AG09309 (cell line): ENCODE measurements at regions not wholly inside any gene's neighbourhood (a gene's known extent, or its start where the extent isn't known, plus 50 kb on each side); places are given as distances from the start of the nearest gene placed in this dataset.

Experiments
- DNase-seq: peaks from one replicate; pipeline ENCODE4 v3.0.0-alpha.2; 2010; ENCODE audit warnings: low read depth
- H3K4me3 ChIP-seq: 2 replicates; pipeline ENCODE4 v1.5.1; 2011; ENCODE audit warnings: mild to moderate bottlenecking, low read depth, low read length, moderate library complexity; ENCODE audit not compliant: control insufficient read depth
- TF ChIP-seq, protein P1 (sequence below): IDR thresholded peaks from 2 replicates; pipeline ENCODE4 v1.5.1; 2011; ENCODE audit warnings: mild to moderate bottlenecking, low read depth, low read length, inconsistent platforms; ENCODE audit not compliant: insufficient read depth, control insufficient read depth; ENCODE audit errors: missing control alignments

DNA sequence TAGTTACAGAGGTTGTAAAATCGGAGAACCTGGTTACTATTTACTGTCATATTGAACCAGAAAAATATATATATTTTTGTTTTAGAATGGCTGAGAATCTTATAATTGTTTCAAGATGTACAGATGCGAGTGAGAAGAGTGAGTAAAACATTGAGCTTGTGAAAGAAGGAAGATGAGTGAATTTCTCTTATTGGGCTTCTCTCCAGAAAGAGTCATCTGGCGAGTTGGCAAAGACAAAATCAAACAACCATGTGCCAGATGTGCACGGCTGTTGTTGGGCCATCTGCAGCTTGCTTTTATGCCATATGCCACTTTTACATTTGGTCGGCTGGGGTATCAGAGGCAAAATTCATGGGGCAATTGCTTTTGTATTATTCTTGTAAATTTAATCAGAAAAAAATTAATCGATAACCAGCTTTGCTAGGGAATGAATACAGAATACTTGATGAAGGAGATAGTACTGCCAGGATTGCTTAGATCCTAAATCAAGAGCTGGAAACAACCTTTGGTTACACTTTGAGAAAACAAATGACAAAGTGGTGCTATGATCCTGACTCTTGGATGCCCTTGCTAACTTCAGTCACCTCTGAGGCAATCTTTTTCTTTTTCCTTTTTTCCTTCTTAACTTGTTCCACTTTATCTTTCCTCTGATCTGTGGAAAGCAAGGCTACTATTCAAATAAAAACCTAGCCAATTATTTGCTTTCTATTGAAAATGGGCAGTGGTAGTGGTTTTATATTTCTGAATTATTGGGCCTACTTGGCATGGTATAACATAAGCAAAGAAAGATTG, 97.1 kb upstream of the GRIK2 start:
- H3K4me3 ChIP-seq, result no peak overlapping the region
- TF ChIP-seq, protein P1, sequence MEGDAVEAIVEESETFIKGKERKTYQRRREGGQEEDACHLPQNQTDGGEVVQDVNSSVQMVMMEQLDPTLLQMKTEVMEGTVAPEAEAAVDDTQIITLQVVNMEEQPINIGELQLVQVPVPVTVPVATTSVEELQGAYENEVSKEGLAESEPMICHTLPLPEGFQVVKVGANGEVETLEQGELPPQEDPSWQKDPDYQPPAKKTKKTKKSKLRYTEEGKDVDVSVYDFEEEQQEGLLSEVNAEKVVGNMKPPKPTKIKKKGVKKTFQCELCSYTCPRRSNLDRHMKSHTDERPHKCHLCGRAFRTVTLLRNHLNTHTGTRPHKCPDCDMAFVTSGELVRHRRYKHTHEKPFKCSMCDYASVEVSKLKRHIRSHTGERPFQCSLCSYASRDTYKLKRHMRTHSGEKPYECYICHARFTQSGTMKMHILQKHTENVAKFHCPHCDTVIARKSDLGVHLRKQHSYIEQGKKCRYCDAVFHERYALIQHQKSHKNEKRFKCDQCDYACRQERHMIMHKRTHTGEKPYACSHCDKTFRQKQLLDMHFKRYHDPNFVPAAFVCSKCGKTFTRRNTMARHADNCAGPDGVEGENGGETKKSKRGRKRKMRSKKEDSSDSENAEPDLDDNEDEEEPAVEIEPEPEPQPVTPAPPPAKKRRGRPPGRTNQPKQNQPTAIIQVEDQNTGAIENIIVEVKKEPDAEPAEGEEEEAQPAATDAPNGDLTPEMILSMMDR, result no peak
- DNase-seq, result peak; percentile 1

DNA sequence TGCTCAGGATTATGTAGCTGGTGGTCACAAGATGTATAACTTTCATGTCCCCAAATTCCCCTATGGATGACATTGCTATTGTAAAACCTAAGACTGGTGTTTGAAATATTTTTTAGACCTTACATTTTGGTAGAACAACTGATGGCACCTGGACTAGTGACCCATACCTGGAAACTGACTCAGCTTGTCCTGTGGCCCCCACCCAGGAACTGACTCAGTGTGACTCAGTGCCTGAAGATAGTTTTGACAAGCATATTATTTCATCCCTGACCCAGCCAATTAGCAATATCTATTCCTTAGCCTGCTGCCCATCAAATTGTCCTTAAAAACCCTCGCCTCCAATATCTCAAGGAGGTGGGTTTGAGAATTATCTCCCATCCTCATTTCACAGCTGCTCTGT, 90.9 kb upstream of the GRIK2 start:
- TF ChIP-seq, protein P1, result no peak
- DNase-seq, result no peak
- H3K4me3 ChIP-seq, result no peak overlapping the region

DNA sequence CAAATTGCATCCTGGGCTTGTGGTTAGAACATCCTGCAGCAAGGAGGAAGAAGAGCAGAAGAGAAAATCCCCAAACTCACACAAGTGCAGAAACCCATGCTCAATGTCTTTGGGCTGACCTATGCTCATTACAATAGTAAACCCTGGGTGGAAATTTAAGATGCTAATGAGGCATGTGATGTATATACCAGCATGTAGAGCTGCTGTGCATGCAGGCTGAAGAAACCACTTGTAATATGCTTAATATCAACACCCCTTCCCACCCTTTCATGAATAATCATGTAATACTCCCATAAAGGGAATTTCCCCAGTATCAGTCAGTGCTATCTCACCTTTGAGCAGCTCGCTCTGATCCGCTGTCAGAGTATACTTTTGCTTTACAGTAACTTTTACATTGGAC, 90.0 kb upstream of the GRIK2 start:
- TF ChIP-seq, protein P1, result no peak
- no peak for DNase-seq
- no peak overlapping the region for H3K4me3 ChIP-seq

DNA sequence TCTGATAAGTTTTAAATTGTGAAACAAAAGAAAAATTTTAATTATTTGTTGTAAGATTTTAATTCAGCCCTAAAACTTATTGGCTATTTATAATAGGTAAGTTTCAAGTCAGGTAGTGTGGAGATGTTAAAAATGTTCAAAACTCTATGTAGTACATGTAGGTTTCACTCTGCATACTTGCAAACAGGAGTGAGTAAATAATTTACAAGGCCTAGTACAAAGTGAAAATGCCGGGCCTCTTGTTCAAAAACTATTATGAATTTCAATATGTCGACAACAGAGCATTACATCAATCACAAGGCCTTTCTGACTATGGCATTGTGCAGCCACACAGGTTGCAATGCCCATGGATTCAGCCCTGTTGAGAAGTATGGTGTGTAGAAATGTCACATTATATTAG, 80.9 kb upstream of the GRIK2 start:
- TF ChIP-seq, protein P1, result no peak
- DNase-seq, result no peak
- no peak overlapping the region for H3K4me3 ChIP-seq

DNA sequence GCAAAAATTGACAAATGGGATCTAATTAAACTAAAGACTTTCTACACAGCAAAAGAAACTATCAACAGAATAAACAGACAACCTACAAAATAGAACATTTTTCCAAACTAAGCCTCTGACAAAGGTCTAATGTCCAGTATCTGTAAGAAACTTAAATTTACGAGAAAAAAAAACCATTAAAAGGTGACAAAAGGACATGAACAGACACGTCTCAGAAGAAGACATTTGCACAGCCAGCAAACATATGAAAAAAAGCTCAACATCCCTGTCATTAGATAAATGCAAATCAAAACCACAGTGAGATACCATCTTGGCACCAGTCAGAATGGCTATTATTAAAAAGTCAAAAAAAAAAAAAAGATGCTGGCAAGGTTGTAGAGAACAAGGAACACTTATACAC, 70.6 kb upstream of the GRIK2 start:
- H3K4me3 ChIP-seq, result no peak overlapping the region
- DNase-seq, result no peak
- TF ChIP-seq, protein P1, result no peak

DNA sequence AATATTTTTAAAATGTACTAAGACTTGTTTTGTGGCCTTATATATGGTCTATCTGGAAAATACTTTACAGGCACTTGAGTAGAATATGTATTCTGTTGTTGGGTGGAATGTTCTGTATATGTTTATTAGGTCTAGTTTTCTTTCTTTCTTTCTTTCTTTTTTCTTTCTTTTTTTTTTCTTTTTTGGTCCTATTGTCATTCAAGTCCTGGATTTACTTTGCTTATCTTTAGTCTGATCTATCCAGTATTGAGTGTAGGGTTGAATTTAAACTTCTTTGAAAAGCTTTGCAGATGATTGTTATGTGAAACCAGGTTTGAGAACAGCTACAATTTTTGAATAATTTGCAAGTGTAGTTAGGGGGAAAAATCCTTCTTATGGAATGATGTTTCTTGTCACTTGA, 67.1 kb upstream of the GRIK2 start:
- DNase-seq, result no peak

More for the DNA sequence above, 67.1 kb upstream of the GRIK2 start:
- H3K4me3 ChIP-seq, result no peak overlapping the region
- TF ChIP-seq, protein P1, result no peak
